ENCODE measurements at regions not wholly inside any gene's neighbourhood (a gene's known extent, or its start where the extent isn't known, plus 50 kb on each side); places are given as distances from the start of the nearest gene placed in this dataset.

DNA sequence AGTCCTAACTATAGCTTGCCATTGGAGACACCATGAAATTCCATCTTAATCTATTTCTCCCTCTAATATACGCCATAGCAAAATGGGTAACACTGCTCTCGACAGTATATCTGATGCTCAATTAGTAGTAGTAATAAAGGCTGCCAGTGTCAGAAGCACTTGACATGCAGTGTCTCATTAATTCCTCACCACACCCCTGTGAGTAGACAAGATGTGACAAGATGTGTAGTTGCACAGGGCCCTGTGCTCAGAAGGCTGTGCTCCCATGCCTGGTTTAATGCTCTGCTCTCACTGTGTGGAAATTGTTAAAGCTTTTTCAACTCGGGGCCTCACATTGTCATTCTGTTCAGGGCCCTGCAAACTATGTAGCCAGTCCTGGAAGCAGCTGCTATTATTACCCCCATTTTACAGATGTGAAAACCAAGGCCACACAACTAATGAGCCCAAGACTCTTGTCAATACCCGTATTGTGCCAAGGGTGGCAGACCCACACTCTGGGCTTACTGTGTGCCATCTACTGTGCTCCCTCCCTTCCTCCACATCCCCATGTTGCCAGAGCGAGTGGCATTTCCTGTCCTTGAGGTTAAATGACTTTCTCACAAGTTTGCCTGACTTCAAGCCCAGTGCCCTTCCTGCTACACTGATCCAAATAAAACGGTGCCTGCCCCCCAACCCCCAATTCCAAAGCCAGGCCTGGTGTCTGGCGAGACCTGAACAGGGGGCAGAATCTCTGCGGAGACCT lies 287.3 kb upstream of the CCL2 start:
- Mint-ChIP-seq H3K9me3 (no peaks in the 10 kb centered on the region), H3K4me3 (no peak overlapping the region), H3K4me1 (ENCODE audit: low read depth) (peaks cover 26% of the 10 kb centered on the region), H3K36me3 (ENCODE audit: low read depth) (no peaks in the 10 kb centered on the region), H3K27me3 (peaks cover 11% of the 10 kb centered on the region), H3K27ac (peak overlapping the region; percentile 39)
- DNase-seq: no peak

DNA sequence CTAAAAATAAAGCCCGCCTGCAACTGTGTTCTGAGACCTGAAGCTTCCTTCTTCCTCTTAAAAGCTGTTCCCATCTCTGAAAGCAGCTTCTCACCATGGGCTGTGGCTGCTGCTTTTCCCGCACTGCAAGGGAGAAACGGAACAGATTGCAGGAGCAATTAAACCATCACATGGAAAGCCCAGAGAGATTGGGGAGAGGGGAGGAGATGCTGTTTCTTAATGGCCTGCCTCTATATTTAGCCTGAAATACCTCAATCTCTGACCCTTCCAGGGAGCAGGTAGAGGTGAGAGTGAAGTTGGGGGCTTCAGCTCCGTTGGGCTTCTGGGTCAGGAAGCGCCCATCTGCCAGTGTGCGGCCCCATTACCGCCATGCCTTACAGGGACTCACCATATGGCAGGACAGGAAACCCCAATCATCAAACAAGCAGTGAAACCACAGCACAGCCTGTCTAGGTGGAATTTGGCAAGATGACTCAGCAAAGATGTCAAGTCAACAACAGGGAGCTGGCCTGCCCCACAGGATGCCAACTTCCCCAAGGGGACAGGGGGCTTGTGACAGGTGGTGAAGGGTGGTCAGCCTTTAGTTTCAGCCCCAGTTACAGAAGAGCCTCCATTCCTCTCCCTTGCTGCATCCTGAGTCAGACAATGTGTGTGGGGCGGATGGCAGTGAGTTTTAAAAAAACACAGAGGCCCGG lies 286.6 kb upstream of the CCL2 start:
- H3K27me3 Mint-ChIP-seq: peaks cover 7% of the 10 kb centered on the region
- no peak overlapping the region for H3K4me3 Mint-ChIP-seq
- DNase-seq: peak; percentile 30
- H3K27ac Mint-ChIP-seq: peak overlapping the region; percentile 39
- no peaks in the 10 kb centered on the region for H3K9me3 Mint-ChIP-seq
- H3K4me1 Mint-ChIP-seq (ENCODE audit: low read depth): peaks cover 24% of the 10 kb centered on the region
- H3K36me3 Mint-ChIP-seq (ENCODE audit: low read depth): no peaks in the 10 kb centered on the region

DNA sequence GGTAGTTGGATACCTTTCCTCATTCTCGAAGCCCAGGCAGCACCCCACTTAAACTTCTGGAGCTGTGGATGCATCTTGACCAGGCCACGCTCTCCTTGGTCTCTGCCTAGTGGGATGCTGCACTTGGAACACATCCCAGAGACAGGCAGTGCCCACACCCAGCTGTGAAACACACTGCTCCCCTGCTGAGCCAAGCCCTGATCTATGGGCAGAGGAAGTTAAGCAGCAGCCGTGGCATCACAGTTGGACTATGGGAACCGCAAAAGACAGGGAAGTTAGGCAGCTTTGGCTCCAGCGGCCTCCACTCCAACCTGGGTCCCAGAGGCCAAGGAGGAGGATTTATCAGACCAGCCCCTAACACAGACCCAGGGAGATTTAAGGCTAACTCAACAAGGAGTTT lies 284.8 kb upstream of the CCL2 start:
- no peak overlapping the region for H3K4me3 Mint-ChIP-seq
- no peak overlapping the region for H3K27ac Mint-ChIP-seq
- no peaks in the 10 kb centered on the region for H3K36me3 Mint-ChIP-seq (ENCODE audit: low read depth)
- H3K9me3 Mint-ChIP-seq: no peaks in the 10 kb centered on the region
- H3K4me1 Mint-ChIP-seq (ENCODE audit: low read depth): peaks cover 18% of the 10 kb centered on the region
- DNase-seq: no peak
- H3K27me3 Mint-ChIP-seq: peaks cover 14% of the 10 kb centered on the region

DNA sequence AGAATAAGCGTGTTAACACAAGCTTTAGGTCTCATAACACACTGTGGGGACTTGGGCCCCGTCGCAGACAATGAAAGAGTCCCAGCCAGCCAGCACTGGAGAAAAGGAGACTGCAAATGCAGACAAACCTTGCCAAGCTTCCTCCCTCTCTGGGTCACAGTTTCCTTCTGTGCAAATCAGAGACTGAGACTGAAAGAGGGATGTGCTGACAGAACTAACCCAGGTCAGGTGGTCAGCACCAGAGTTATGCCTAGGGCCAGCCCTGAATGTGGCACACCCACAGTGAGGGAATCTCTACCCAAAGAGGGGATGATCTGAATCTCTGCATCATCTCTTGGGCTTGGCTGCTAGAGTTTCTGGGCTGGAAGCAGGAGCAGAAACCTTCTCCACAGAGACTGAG lies 282.3 kb upstream of the CCL2 start:
- peaks cover 19% of the 10 kb centered on the region for H3K27me3 Mint-ChIP-seq
- H3K9me3 Mint-ChIP-seq: no peaks in the 10 kb centered on the region
- H3K27ac Mint-ChIP-seq: no peak overlapping the region
- H3K4me1 Mint-ChIP-seq (ENCODE audit: low read depth): peaks cover 15% of the 10 kb centered on the region
- DNase-seq: no peak
- no peaks in the 10 kb centered on the region for H3K36me3 Mint-ChIP-seq (ENCODE audit: low read depth)
- H3K4me3 Mint-ChIP-seq: no peak overlapping the region

DNA sequence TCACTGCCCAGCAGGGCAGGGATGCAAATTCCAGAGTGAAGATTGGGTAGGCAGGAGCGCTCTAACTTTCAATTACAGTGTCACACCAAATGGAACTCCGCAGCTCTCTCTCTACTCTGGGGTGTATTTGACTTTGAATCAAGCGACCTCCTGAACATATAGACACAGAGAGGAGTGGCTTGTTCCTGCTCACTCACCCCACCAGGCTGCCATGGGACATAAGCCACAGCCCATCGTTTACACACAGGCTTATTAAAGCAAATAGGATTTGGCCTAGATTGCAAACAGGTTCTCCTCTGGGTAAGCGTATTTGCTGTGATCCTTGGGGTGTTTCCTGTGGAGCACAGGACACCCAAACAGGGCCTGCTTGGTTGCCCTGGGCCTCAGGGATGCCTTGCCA lies 281.6 kb upstream of the CCL2 start:
- Mint-ChIP-seq H3K27ac (no peak overlapping the region), H3K27me3 (peaks cover 19% of the 10 kb centered on the region), H3K4me3 (no peak overlapping the region), H3K4me1 (ENCODE audit: low read depth) (peaks cover 8% of the 10 kb centered on the region), H3K36me3 (ENCODE audit: low read depth) (no peaks in the 10 kb centered on the region), H3K9me3 (no peaks in the 10 kb centered on the region)
- DNase-seq: no peak

DNA sequence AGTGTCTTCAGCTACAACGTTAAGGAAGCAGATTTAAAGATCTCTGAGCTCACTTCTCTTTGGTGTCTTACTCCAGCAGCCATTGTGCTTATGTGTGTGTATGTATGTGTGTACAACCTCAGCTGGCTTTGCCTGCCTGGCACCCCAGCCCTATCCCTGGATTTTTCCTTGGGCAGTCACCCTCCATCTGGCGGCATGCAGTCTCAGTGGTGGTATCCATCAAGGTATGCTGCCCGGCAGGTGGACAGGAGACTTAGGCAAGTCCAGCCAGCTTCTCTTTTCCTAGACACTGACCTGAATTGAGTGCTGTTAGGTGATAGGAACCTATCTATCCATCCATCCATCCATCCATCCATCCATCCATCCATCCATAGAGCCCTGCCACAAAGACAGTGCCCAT lies 280.8 kb upstream of the CCL2 start:
- Mint-ChIP-seq H3K27me3 (peaks cover 16% of the 10 kb centered on the region), H3K27ac (no peak overlapping the region), H3K9me3 (no peaks in the 10 kb centered on the region), H3K4me1 (ENCODE audit: low read depth) (peaks cover under 1% of the 10 kb centered on the region), H3K36me3 (ENCODE audit: low read depth) (no peaks in the 10 kb centered on the region), H3K4me3 (no peak overlapping the region)
- no peak for DNase-seq

DNA sequence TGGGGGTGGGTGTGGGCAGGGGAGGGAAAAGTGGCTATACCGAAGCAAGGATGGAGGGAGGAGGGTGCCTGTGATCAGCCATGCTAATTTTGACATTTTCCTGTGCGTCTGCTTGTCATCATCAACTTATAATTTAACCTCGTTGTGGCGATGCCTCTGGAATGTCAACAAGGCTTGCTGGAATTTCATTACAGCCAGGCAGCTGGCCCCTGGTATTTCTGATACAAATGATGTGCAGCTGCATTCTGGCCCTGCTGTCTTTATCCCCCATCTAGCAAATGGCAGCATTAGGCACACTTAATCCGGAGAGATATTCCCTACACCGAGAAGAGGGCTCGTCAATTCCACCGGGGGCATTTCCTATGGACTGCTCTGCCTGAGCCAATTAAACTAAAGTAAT lies 278.3 kb upstream of the CCL2 start:
- H3K36me3 Mint-ChIP-seq (ENCODE audit: low read depth): no peaks in the 10 kb centered on the region
- H3K9me3 Mint-ChIP-seq: no peaks in the 10 kb centered on the region
- no peak overlapping the region for H3K27ac Mint-ChIP-seq
- peaks cover 12% of the 10 kb centered on the region for H3K27me3 Mint-ChIP-seq
- no peaks in the 10 kb centered on the region for H3K4me1 Mint-ChIP-seq (ENCODE audit: low read depth)
- no peak overlapping the region for H3K4me3 Mint-ChIP-seq
- no peak for DNase-seq

DNA sequence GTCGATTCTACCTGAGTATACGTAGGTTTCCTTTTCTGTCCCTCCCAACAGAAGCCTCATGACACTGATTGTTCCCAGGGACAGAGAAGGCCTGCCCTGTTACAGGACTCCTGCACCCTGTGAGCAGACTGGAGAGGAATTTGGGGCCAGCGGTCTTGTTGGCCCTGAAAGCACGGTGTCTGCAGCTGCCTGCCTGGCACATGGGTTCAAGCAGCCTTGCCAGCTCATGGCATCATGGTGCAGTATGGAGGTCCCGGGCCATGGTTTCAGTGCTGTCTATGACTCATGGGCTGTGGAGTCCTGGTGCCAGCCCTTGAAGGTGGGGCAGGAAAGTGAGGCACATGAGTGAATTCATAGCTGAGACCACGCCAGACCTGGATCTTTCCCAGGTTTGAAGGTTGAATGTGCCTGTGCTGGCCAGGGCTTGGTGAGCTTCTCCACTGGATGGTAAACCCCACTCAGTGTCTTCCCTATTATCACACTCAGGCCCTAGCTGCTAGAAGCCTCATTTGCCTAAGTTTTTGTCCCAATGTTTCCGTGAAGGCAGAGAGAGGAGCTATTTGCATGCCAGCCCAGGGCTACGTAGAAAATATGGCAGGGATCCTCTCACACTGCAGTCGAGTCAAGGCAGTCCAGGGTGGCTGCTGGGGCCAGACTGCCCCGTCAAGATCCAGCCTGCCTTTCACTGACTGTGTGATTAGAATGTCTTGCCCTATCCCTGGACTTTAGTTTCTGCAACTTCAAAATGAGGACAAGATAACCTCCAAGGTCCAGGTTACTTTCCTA lies 277.2 kb upstream of the CCL2 start:
- no peaks in the 10 kb centered on the region for H3K36me3 Mint-ChIP-seq (ENCODE audit: low read depth)
- DNase-seq: no peak
- no peak overlapping the region for H3K4me3 Mint-ChIP-seq
- H3K9me3 Mint-ChIP-seq: no peaks in the 10 kb centered on the region
- no peaks in the 10 kb centered on the region for H3K4me1 Mint-ChIP-seq (ENCODE audit: low read depth)
- peaks cover 12% of the 10 kb centered on the region for H3K27me3 Mint-ChIP-seq
- no peak overlapping the region for H3K27ac Mint-ChIP-seq

DNA sequence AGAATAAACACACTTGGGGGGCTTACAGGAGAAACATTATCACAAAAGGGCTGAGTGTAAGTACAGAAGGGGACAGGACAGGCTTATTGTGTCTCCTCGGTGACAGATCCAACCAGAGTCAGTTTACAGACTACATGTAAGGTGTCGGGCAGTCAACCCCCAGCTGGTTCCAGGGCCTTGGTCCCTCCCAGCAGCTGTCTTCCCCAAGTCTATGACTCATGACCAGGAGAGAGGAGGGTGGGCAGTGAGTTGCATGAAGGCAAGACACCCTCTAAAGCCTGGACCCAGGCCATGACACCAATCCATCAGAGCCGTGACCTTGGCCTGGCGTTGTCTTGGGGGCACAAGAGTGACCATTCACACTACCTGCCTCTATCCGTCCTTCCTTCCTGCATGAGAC lies 276.2 kb upstream of the CCL2 start:
- H3K4me3 Mint-ChIP-seq: no peak overlapping the region
- no peak for DNase-seq
- H3K27me3 Mint-ChIP-seq: peaks cover 11% of the 10 kb centered on the region
- no peaks in the 10 kb centered on the region for H3K36me3 Mint-ChIP-seq (ENCODE audit: low read depth)
- no peak overlapping the region for H3K27ac Mint-ChIP-seq
- H3K9me3 Mint-ChIP-seq: no peaks in the 10 kb centered on the region
- H3K4me1 Mint-ChIP-seq (ENCODE audit: low read depth): no peaks in the 10 kb centered on the region

DNA sequence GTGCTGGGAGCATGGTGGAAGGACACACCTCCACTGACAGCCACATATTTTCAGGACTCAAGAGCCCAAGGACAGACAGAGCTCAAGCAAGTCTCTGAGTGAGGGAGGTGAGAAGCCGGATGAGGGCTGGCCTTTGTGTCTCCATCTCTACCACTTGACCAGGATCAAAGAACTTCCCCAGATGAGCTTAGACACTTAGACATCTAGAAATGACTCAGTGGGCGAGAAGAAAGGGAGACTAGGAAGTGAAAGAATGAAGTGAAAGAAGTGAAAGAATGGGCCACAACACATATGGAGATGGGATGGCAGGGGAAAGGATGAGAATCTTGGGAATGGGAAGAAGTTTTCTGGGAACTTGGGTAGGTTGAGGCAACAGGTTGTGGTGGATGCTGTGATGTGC lies 274.9 kb upstream of the CCL2 start:
- Mint-ChIP-seq H3K4me3 (no peak overlapping the region), H3K27me3 (peaks cover 6% of the 10 kb centered on the region), H3K4me1 (ENCODE audit: low read depth) (no peaks in the 10 kb centered on the region), H3K27ac (no peak overlapping the region), H3K36me3 (ENCODE audit: low read depth) (no peaks in the 10 kb centered on the region), H3K9me3 (no peaks in the 10 kb centered on the region)
- no peak for DNase-seq

DNA sequence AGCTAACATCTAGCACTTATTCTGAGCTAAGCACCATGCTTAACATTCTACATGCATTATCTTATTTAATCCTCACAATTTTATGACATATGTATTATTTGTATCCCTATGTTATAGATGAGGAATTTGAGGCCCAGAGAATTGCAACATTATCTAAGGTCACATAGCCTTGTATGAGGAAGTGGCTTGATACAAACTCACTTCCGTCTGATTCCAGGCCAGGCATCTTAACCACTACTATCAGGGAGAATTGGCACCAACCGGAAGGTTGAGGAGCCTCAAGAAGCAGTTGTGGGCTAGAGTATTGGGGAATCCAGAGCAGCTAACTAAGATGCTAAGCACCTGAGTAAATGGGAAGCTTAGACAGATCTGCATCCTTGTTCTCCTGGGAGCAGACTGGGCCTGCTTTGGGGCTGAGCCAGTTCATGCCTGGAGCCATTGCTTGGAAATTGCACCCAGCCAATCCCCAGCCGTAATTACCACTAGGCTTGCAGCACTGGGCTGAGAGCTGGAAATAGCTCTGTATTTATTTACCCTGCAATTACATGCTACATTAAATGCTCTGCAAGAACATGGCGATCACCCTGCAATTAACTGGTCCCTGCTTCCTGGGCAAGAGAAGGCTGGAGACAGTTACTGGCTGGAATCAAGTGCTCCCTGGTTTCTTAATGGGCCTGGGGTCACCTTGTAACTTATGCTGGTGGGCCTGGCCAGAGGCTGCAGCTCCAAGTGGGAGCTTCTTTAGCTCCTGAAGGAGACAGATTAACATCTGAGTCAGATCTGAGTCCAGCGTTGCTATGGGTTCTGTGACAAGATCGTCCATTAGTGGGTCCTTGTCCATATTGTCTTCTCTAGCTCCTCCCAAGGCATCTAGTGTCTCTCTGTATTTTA lies 273.1 kb upstream of the CCL2 start:
- no peak overlapping the region for H3K27ac Mint-ChIP-seq
- no peaks in the 10 kb centered on the region for H3K9me3 Mint-ChIP-seq
- no peak for DNase-seq
- no peak overlapping the region for H3K4me3 Mint-ChIP-seq
- no peaks in the 10 kb centered on the region for H3K4me1 Mint-ChIP-seq (ENCODE audit: low read depth)
- H3K27me3 Mint-ChIP-seq: no peaks in the 10 kb centered on the region
- no peaks in the 10 kb centered on the region for H3K36me3 Mint-ChIP-seq (ENCODE audit: low read depth)

DNA sequence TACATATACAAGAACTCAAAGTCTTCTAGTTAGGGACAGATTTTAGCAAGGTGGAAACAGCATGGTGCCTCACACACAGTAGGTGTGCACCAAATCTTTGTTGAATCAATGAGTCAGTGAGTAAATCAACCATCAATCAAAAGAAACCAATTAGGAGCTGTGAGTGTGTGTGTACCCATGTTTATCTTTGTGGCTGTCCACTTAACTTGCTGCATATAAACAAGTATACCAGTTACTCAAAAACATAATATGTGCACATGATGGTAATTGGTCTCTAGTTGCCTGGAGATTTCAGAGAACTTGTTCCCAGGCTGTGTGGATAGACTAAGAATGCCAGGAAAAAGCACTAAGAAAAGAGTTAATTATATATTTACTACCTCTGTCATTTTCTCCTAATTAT lies 272.2 kb upstream of the CCL2 start:
- Mint-ChIP-seq H3K27ac (no peak overlapping the region), H3K4me1 (ENCODE audit: low read depth) (no peaks in the 10 kb centered on the region), H3K4me3 (no peak overlapping the region), H3K36me3 (ENCODE audit: low read depth) (no peaks in the 10 kb centered on the region), H3K9me3 (no peaks in the 10 kb centered on the region), H3K27me3 (peaks cover 6% of the 10 kb centered on the region)
- no peak for DNase-seq

DNA sequence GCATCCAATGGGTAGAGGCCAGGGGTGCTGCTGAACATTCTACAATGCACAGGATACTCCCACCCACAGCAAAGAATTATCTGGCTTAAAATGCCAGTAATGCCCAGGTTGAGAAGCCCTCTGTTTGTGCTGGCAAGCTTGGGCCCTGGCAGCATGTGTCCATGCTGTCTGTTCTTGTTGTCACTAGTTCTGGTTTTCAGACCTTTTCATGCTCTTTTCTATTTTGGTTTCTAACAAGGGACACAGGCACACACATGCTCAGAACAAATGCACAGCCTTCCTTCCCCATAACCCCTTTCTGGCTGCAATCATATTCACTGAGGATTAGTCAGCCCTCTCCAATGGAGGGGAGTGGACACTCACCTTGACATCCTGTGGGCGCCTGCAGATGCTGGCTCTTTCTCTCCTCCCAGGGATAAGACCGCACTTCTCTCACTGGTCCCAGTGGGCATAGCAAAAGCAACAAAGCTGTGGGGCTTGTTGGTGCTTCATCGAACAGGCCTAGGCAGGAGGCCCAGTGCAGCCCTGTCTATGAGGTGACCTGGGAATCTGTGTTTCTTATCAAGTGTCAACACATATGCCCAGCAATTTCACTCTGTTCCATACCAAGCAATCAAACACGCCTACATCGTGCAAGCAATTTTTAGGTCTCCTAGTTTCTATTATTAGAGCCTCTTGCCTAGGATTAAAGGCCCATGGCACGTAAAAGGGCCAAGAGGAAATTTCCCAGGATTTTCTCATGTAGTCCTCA lies 271.1 kb upstream of the CCL2 start:
- DNase-seq: no peak
- H3K4me3 Mint-ChIP-seq: no peak overlapping the region
- H3K36me3 Mint-ChIP-seq (ENCODE audit: low read depth): no peaks in the 10 kb centered on the region
- no peaks in the 10 kb centered on the region for H3K9me3 Mint-ChIP-seq
- H3K4me1 Mint-ChIP-seq (ENCODE audit: low read depth): no peaks in the 10 kb centered on the region
- no peak overlapping the region for H3K27ac Mint-ChIP-seq
- peaks cover 6% of the 10 kb centered on the region for H3K27me3 Mint-ChIP-seq

DNA sequence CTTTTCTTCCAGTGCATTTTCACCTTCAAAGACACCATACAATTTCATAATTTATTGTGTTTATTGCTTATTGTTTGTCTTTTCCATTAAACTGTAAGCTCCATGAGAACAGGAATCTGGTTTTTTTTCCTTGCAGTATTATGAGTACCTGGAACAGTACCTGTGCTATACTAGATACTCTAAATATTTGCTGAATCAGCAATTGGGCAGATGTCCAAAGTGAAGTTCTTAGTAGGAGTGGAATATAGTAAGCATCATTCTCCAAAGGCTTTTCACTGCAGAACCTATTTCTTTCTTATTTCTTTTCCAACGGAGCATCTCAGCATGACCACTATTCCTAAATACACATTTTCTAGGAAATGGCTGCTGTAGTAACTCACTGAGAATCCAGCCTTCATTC lies 269.0 kb upstream of the CCL2 start:
- Mint-ChIP-seq H3K27me3 (peaks cover 6% of the 10 kb centered on the region), H3K4me1 (ENCODE audit: low read depth) (no peaks in the 10 kb centered on the region), H3K27ac (no peak overlapping the region), H3K4me3 (no peak overlapping the region), H3K36me3 (ENCODE audit: low read depth) (no peaks in the 10 kb centered on the region), H3K9me3 (no peaks in the 10 kb centered on the region)
- DNase-seq: no peak
